DND-41 (cell line): ENCODE measurements at regions not wholly inside any gene's neighbourhood (a gene's known extent, or its start where the extent isn't known, plus 50 kb on each side); places are given as distances from the start of the nearest gene placed in this dataset.

ENCODE experiments used
- CTCF ChIP-seq: IDR thresholded peaks from 2 replicates; pipeline ENCODE4 v1.5.1; 2012; ENCODE audit warnings: borderline replicate concordance, low read length, moderate library complexity, mild to moderate bottlenecking; ENCODE audit not compliant: poor library complexity, severe bottlenecking; ENCODE audit errors: extremely low read depth
- EZH2 ChIP-seq: IDR thresholded peaks from 3 replicates; pipeline ENCODE4 v1.6.1; 2012; ENCODE audit warnings: borderline replicate concordance, low read depth, mild to moderate bottlenecking, moderate library complexity, low read length, inconsistent platforms; ENCODE audit not compliant: severe bottlenecking

- TF ChIP-seq CTCF (no peak), EZH2 (no peak)
Observed at GRCh38 chr14:89573399-89573657, 156.3 kb upstream of the FOXN3 start.
